ENCODE measurements at regions not wholly inside any gene's neighbourhood (a gene's known extent, or its start where the extent isn't known, plus 50 kb on each side); places are given as distances from the start of the nearest gene placed in this dataset.

GRCh38 chr5:2260211-2261003 is 377.7 kb upstream of the IRX4 start:
- H3K4me3 ChIP-seq, result no peak overlapping the region
- DNase-seq, result no peak
- TF ChIP-seq CTCF (IDR thresholded peaks at IDR 0.05), result no peak

GRCh38 chr5:2259494-2260107 is 376.9 kb upstream of the IRX4 start:
- Histone ChIP-seq H3K27me3 (no peaks in the 10 kb centered on the region), H3K9me3 (no peaks in the 10 kb centered on the region), H3K4me1 (no peaks in the 10 kb centered on the region), H3K4me3 (no peak overlapping the region), H3K9ac (ENCODE audit: low read depth in 2 of 2, low read length in 2 of 2) (no peak overlapping the region), H3K36me3 (no peaks in the 10 kb centered on the region), H3K27ac (no peak overlapping the region)
- no peak for TF ChIP-seq CTCF (IDR thresholded peaks at IDR 0.05)
- no peak for DNase-seq
- intact Hi-C loops (cut with DNase I), result no loop called here

More at GRCh38 chr5:2260211-2261003, 377.7 kb upstream of the IRX4 start:
- H3K27ac ChIP-seq, result no peak overlapping the region
- H3K36me3 ChIP-seq, result no peaks in the 10 kb centered on the region
- intact Hi-C loops (cut with DNase I), result no loop called here
- H3K9me3 ChIP-seq, result no peaks in the 10 kb centered on the region
- no peak overlapping the region for H3K9ac ChIP-seq (ENCODE audit: low read depth in 2 of 2, low read length in 2 of 2)
- no peaks in the 10 kb centered on the region for H3K27me3 ChIP-seq
- H3K4me1 ChIP-seq, result no peaks in the 10 kb centered on the region

GRCh38 chr5:2258861-2259260 is 376.1 kb upstream of the IRX4 start:
- no peaks in the 10 kb centered on the region for H3K4me1 ChIP-seq
- intact Hi-C loops (cut with DNase I), result no loop called here
- no peak for TF ChIP-seq CTCF (IDR thresholded peaks at IDR 0.05)
- no peaks in the 10 kb centered on the region for H3K27me3 ChIP-seq
- no peaks in the 10 kb centered on the region for H3K9me3 ChIP-seq
- DNase-seq, result no peak
- no peak overlapping the region for H3K4me3 ChIP-seq
- no peaks in the 10 kb centered on the region for H3K36me3 ChIP-seq
- no peak overlapping the region for H3K9ac ChIP-seq (ENCODE audit: low read depth in 2 of 2, low read length in 2 of 2)
- no peak overlapping the region for H3K27ac ChIP-seq

GRCh38 chr5:2257326-2258244 is 374.9 kb upstream of the IRX4 start:
- no peak overlapping the region for H3K9ac ChIP-seq (ENCODE audit: low read depth in 2 of 2, low read length in 2 of 2)
- H3K4me3 ChIP-seq, result no peak overlapping the region
- H3K4me1 ChIP-seq, result no peaks in the 10 kb centered on the region
- no peaks in the 10 kb centered on the region for H3K27me3 ChIP-seq
- TF ChIP-seq CTCF (IDR thresholded peaks at IDR 0.05), result no peak
- no peak overlapping the region for H3K27ac ChIP-seq
- H3K9me3 ChIP-seq, result no peaks in the 10 kb centered on the region
- H3K36me3 ChIP-seq, result no peaks in the 10 kb centered on the region
- intact Hi-C loops (cut with DNase I), result no loop called here
- DNase-seq, result no peak

- Histone ChIP-seq H3K36me3 (no peaks in the 10 kb centered on the region), H3K27ac (no peak overlapping the region), H3K9ac (ENCODE audit: low read depth in 2 of 2, low read length in 2 of 2) (no peak overlapping the region), H3K9me3 (no peaks in the 10 kb centered on the region), H3K4me3 (no peak overlapping the region), H3K27me3 (no peaks in the 10 kb centered on the region), H3K4me1 (no peaks in the 10 kb centered on the region)
- no peak for TF ChIP-seq CTCF (IDR thresholded peaks at IDR 0.05)
- DNase-seq, result no peak
- intact Hi-C loops (cut with DNase I), result no loop called here
Observed at GRCh38 chr5:2256691-2257280, 374.1 kb upstream of the IRX4 start.

All from colonic mucosa (tissue), 4 donors.